HCT116 (cell line): ENCODE measurements at regions not wholly inside any gene's neighbourhood (a gene's known extent, or its start where the extent isn't known, plus 50 kb on each side); places are given as distances from the start of the nearest gene placed in this dataset.
A peak's percentile ranks its signal among the peaks of the same experiment; 100 is the strongest.

Experiments
- ATAC-seq: fragments of 200-7000 bp; cut with Tn5 transposase; 2 replicates; pipeline ENCODE4 v1.9.1; 2020; ENCODE audit warnings: mild to moderate bottlenecking, moderate library complexity
- BruUV-seq: library from RNA; stranded (reverse); fragments of 400-500 nt; replicated peaks from 2 replicates; lab custom pipeline; 2021; lab: Mats Ljungman, UMichigan
- CTCF ChIA-PET: fragments of 300-600 bp; sonication (Branson Sonifier 250); formaldehyde crosslinking; loops from one replicate; lab custom pipeline; 2021; ENCODE audit warnings: antibody characterized with exemption; lab: Charles Lee
- POLR2A ChIA-PET: fragments of 300-600, 350-600 bp; sonication (Branson Sonifier 250); formaldehyde crosslinking; loops from one replicate; lab custom pipeline; 2021; ENCODE audit warnings: antibody characterized with exemption; lab: Charles Lee
- RAD21 ChIA-PET, 2 experiments: fragments of 300-600 bp; sonication (Branson Sonifier 250); formaldehyde crosslinking; loops; one replicate each; lab custom pipeline; 2023; ENCODE audit warnings: low total read pairs in 2 of 2; ENCODE audit not compliant: uncharacterized antibody in 2 of 2, unreplicated experiment in 2 of 2, low non-redundant PET in 1 of 2; lab: Charles Lee
- DNase-seq: peaks from one replicate; pipeline ENCODE4 v3.0.0-alpha.2; 2010; ENCODE audit warnings: low read depth, low spot score
- H2AFZ ChIP-seq: fragments of 200-600 bp; shearing (Covaris generic), sonication (generic); 2 replicates; pipeline ENCODE4 v1.6.1; 2017; ENCODE audit warnings: low read depth, mixed run types, mixed read lengths, antibody characterized with exemption, low read length; ENCODE audit not compliant: poor library complexity, severe bottlenecking
- H3K27ac ChIP-seq: 2 replicates; pipeline ENCODE4 v1.5.1; 2012; ENCODE audit warnings: low read depth, low read length
- H3K27me3 ChIP-seq: fragments of 200-600 bp; sonication (generic); 2 replicates; pipeline ENCODE4 v1.6.1; 2016; ENCODE audit warnings: mixed run types, low read length, mixed read lengths; ENCODE audit not compliant: insufficient read depth
- H3K36me3 ChIP-seq, 2 experiments: fragments of 200-500 bp in 1 of 2; fragments of 200-600 bp in 1 of 2; sonication (Bioruptor generic) in 1 of 2; sonication (generic) in 1 of 2; 2 replicates each; pipeline versions ENCODE4 v1.5.1 to v1.6.1; 2014 to 2016; ENCODE audit warnings: low read length in 2 of 2, inconsistent platforms in 1 of 2, mixed read lengths in 1 of 2, mixed run types in 1 of 2; ENCODE audit not compliant: insufficient read depth in 2 of 2, control insufficient read depth in 1 of 2
- H3K4me1 ChIP-seq, 2 experiments: fragments of 200-600 bp in 1 of 2; sonication (generic) in 1 of 2; 2 replicates each; pipeline versions ENCODE4 v1.5.1 to v1.6.1; 2012 to 2017; ENCODE audit warnings: low read length in 2 of 2, inconsistent platforms in 1 of 2, mild to moderate bottlenecking in 1 of 2, mixed read lengths in 1 of 2, mixed run types in 1 of 2, moderate library complexity in 1 of 2; ENCODE audit not compliant: insufficient read depth in 2 of 2, control insufficient read depth in 1 of 2
- H3K4me2 ChIP-seq: fragments of 200-600 bp; sonication (generic); 2 replicates; pipeline ENCODE4 v1.6.1; 2017; ENCODE audit warnings: mixed run types, low read length, mixed read lengths
- H3K4me3 ChIP-seq, 2 experiments: fragments of 200-600 bp in 1 of 2; sonication (generic) in 1 of 2; replicated peaks in 1 of 2; 2 replicates each; pipeline ENCODE4 v1.5.1; 2011 to 2016; ENCODE audit warnings: low read length in 2 of 2, control low read depth in 1 of 2, low read depth in 1 of 2, mild to moderate bottlenecking in 1 of 2, mixed read lengths in 1 of 2, mixed run types in 1 of 2
- H3K79me2 ChIP-seq: fragments of 200-600 bp; sonication (generic); 2 replicates; pipeline ENCODE4 v1.6.1; 2017; ENCODE audit warnings: mild to moderate bottlenecking, mixed run types, low read length, moderate library complexity, mixed read lengths; ENCODE audit not compliant: insufficient read depth
- H3K9ac ChIP-seq: fragments of 200-600 bp; sonication (generic); 2 replicates; pipeline ENCODE4 v1.6.1; 2016; ENCODE audit warnings: low read length, mixed read lengths
- H3K9me2 ChIP-seq: fragments of 200-600 bp; sonication (generic), shearing (Covaris generic); 2 replicates; pipeline ENCODE4 v1.6.1; 2017; ENCODE audit warnings: mixed run types, mild to moderate bottlenecking, moderate library complexity; ENCODE audit not compliant: insufficient read depth
- H3K9me3 ChIP-seq, 2 experiments: fragments of 200-500 bp in 1 of 2; fragments of 200-600 bp in 1 of 2; sonication (Bioruptor generic) in 1 of 2; sonication (generic) in 1 of 2; 2 replicates each; pipeline ENCODE4 v1.6.1; 2014 to 2017; ENCODE audit warnings: low read length in 2 of 2, mixed read lengths in 2 of 2, inconsistent platforms in 1 of 2, low read depth in 1 of 2, mild to moderate bottlenecking in 1 of 2, mixed run types in 1 of 2, moderate library complexity in 1 of 2; ENCODE audit not compliant: control insufficient read depth in 1 of 2, insufficient read depth in 1 of 2
- H4K20me1 ChIP-seq: fragments of 200-600 bp; sonication (generic), shearing (Covaris generic); 2 replicates; pipeline ENCODE4 v1.6.1; 2017; ENCODE audit warnings: mixed run types, mild to moderate bottlenecking, moderate library complexity; ENCODE audit not compliant: insufficient read depth
- CBX3 ChIP-seq: IDR thresholded peaks from 2 replicates; pipeline ENCODE4 v1.6.1; 2012; ENCODE audit warnings: low read depth
- CEBPB ChIP-seq: IDR thresholded peaks from 2 replicates; pipeline ENCODE4 v1.6.1; 2012; ENCODE audit warnings: low read depth
- ELF1 ChIP-seq: IDR thresholded peaks from 2 replicates; pipeline ENCODE4 v1.6.1; 2012; ENCODE audit warnings: low read depth, borderline replicate concordance
- JUND ChIP-seq: IDR thresholded peaks from 2 replicates; pipeline ENCODE4 v1.6.1; 2012
- POLR2A ChIP-seq: IDR thresholded peaks from 2 replicates; pipeline ENCODE4 v1.7.0; 2011; ENCODE audit warnings: borderline replicate concordance; ENCODE audit not compliant: insufficient read depth, insufficient read length; ENCODE audit errors: extremely low read depth
- SP1 ChIP-seq: IDR thresholded peaks from 2 replicates; pipeline ENCODE4 v1.6.1; 2012; ENCODE audit warnings: low read depth
- TCF7L2 ChIP-seq: IDR thresholded peaks from 2 replicates; pipeline ENCODE4 v1.7.0; 2011; ENCODE audit warnings: borderline replicate concordance, inconsistent platforms; ENCODE audit not compliant: insufficient read depth, insufficient read length; ENCODE audit errors: extremely low read depth
- ZBTB33 ChIP-seq: IDR thresholded peaks from 2 replicates; pipeline ENCODE4 v1.6.1; 2011; ENCODE audit warnings: mild to moderate bottlenecking, low read length, moderate library complexity; ENCODE audit not compliant: insufficient replicate concordance; ENCODE audit errors: extremely low read depth
- intact Hi-C: fragments of 100-400 bp; cut with micrococcal nuclease; formaldehyde crosslinking; loops from 2 replicates; pipeline ENCODE4 v1.10.0; 2022

- Histone ChIP-seq H3K79me2 (no peaks in the 10 kb centered on the region), H3K36me3 (no peaks in the 10 kb centered on the region), H2AFZ (no peak overlapping the region), H3K9me2 (no peaks in the 10 kb centered on the region), H3K9me3 (no peaks in the 10 kb centered on the region), H3K9ac (no peak overlapping the region), H4K20me1 (no peaks in the 10 kb centered on the region), H3K27me3 (no peaks in the 10 kb centered on the region), H3K4me2 (no peak overlapping the region), H3K27ac (no peak overlapping the region), H3K4me3 (no peak overlapping the region), H3K4me1 (no peaks in the 10 kb centered on the region)
- ATAC-seq, result no peak
- ChIA-PET POLR2A (no interaction called here), RAD21 (no interaction called here), CTCF (no interaction called here)
- intact Hi-C loops, result no loop called here
- BruUV-seq, result no TSS peak
- DNase-seq, result no peak
- TF ChIP-seq CEBPB, result peak; percentile 63; the same call in 1 of the 2 replicates
- no peak for TF ChIP-seq POLR2A
- no peak for TF ChIP-seq SP1
- no peak for TF ChIP-seq ZBTB33
- no peak for TF ChIP-seq ELF1
Measured at GRCh38 chr2:220628252-220628651, 943.9 kb downstream of the EPHA4 start.

GRCh38 chr2:220641137-220641536, 931.0 kb downstream of the EPHA4 start:
- no peaks in the 10 kb centered on the region for H3K4me1 ChIP-seq
- no peak overlapping the region for H2AFZ ChIP-seq
- CTCF ChIA-PET, result no interaction called here
- H3K9ac ChIP-seq, result no peak overlapping the region
- BruUV-seq, result no TSS peak
- no peaks in the 10 kb centered on the region for H3K27me3 ChIP-seq
- no peak overlapping the region for H3K4me2 ChIP-seq
- no peaks in the 10 kb centered on the region for H3K79me2 ChIP-seq
- RAD21 ChIA-PET, result no interaction called here
- H3K4me3 ChIP-seq, result no peak overlapping the region
- ATAC-seq, result no peak
- TF ChIP-seq JUND, result no peak
- TF ChIP-seq SP1, result no peak
- TF ChIP-seq CBX3, result no peak
- TF ChIP-seq CEBPB, result no peak
- TF ChIP-seq TCF7L2, result no peak
- TF ChIP-seq POLR2A, result no peak
- TF ChIP-seq, all 23 proteins: peak for 0
- intact Hi-C loops, result no loop called here
- POLR2A ChIA-PET, result no interaction called here
- DNase-seq, result no peak
- Histone ChIP-seq H3K36me3 (no peaks in the 10 kb centered on the region), H3K27ac (no peak overlapping the region), H3K9me3 (no peaks in the 10 kb centered on the region), H4K20me1 (no peaks in the 10 kb centered on the region; the same call in 1 of the 2 replicates), H3K9me2 (no peaks in the 10 kb centered on the region)
